ENCODE measurements at regions not wholly inside any gene's neighbourhood (a gene's known extent, or its start where the extent isn't known, plus 50 kb on each side); places are given as distances from the start of the nearest gene placed in this dataset.

DNA sequence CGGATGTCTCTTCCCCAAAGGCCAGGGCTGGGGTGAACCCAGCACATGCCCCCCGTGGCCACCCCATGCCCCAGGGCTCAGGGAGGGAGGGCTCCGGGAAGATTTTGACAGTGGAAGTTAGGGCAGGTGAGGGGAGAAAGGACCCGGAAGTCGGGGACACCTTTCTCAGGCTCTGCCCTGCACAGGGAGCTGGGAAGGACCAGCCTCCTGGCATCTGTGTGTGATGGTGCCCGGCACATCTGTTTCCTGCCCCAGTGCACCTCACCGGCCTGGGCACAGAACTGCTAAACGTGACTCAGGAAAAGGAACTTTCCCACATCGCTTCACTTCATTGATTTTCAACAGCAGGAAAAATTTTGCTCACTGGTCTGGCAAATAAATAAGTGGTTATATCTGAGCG lies 141.1 kb upstream of the AFDN start (continued):
- no peak for TF ChIP-seq ETS1 (IDR thresholded peaks at IDR 0.05)
- TF ChIP-seq, protein P1, sequence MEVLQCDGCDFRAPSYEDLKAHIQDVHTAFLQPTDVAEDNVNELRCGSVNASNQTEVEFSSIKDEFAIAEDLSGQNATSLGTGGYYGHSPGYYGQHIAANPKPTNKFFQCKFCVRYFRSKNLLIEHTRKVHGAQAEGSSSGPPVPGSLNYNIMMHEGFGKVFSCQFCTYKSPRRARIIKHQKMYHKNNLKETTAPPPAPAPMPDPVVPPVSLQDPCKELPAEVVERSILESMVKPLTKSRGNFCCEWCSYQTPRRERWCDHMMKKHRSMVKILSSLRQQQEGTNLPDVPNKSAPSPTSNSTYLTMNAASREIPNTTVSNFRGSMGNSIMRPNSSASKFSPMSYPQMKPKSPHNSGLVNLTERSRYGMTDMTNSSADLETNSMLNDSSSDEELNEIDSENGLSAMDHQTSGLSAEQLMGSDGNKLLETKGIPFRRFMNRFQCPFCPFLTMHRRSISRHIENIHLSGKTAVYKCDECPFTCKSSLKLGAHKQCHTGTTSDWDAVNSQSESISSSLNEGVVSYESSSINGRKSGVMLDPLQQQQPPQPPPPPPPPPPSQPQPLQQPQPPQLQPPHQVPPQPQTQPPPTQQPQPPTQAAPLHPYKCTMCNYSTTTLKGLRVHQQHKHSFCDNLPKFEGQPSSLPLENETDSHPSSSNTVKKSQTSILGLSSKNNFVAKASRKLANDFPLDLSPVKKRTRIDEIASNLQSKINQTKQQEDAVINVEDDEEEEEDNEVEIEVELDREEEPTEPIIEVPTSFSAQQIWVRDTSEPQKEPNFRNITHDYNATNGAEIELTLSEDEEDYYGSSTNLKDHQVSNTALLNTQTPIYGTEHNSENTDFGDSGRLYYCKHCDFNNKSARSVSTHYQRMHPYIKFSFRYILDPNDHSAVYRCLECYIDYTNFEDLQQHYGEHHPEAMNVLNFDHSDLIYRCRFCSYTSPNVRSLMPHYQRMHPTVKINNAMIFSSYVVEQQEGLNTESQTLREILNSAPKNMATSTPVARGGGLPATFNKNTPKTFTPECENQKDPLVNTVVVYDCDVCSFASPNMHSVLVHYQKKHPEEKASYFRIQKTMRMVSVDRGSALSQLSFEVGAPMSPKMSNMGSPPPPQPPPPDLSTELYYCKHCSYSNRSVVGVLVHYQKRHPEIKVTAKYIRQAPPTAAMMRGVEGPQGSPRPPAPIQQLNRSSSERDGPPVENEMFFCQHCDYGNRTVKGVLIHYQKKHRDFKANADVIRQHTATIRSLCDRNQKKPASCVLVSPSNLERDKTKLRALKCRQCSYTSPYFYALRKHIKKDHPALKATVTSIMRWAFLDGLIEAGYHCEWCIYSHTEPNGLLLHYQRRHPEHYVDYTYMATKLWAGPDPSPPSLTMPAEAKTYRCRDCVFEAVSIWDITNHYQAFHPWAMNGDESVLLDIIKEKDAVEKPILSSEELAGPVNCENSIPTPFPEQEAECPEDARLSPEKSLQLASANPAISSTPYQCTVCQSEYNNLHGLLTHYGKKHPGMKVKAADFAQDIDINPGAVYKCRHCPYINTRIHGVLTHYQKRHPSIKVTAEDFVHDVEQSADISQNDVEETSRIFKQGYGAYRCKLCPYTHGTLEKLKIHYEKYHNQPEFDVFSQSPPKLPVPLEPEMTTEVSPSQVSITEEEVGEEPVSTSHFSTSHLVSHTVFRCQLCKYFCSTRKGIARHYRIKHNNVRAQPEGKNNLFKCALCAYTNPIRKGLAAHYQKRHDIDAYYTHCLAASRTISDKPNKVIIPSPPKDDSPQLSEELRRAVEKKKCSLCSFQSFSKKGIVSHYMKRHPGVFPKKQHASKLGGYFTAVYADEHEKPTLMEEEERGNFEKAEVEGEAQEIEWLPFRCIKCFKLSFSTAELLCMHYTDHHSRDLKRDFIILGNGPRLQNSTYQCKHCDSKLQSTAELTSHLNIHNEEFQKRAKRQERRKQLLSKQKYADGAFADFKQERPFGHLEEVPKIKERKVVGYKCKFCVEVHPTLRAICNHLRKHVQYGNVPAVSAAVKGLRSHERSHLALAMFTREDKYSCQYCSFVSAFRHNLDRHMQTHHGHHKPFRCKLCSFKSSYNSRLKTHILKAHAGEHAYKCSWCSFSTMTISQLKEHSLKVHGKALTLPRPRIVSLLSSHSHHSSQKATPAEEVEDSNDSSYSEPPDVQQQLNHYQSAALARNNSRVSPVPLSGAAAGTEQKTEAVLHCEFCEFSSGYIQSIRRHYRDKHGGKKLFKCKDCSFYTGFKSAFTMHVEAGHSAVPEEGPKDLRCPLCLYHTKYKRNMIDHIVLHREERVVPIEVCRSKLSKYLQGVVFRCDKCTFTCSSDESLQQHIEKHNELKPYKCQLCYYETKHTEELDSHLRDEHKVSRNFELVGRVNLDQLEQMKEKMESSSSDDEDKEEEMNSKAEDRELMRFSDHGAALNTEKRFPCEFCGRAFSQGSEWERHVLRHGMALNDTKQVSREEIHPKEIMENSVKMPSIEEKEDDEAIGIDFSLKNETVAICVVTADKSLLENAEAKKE (CRISPR knock-in tag; IDR thresholded peaks at IDR 0.05): no peak

DNA sequence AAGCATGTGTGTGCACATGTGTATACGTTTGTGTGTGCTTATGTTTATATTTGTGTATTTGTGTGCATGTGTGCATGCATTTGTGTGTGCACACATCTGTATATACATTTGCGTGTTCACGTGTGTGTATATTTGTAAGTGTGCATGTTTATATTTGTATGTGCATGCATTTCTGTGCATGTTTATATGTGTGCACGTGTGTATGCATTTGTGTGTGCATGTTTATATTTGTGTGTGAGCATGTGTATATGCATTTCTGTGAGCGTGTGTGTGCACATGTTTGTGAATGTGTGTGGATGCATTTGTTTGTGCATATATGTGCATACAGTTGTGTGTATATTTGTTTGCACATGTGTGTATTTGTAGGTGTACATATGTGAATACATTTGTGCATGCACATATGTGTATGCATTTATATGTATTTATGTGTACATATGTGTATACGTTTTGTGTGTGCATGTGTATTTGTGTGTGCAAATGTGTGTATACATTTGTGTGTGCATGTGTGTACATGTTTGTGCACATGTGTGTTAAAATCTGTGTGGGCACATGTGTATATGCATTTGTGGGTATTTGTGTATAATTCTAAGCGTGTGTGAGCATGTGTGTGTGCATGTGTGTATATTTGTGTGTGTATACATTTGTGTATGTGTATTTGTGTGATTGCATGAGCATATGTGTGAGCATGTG lies 140.4 kb upstream of the AFDN start:
- no peaks in the 10 kb centered on the region; the same call in 1 of the 2 replicates for H3K27me3 ChIP-seq (ENCODE audit: insufficient read depth)
- H3K27me3 Mint-ChIP-seq (ENCODE audit: insufficient read depth, low read depth, poor library complexity): peaks cover 25% of the 10 kb centered on the region
- peaks cover 40% of the 10 kb centered on the region for H3K4me1 Mint-ChIP-seq
- H3K36me3 Mint-ChIP-seq (ENCODE audit: low read depth): peaks cover 4% of the 10 kb centered on the region; the same call in 1 of the 3 replicates
- H3K9me2 ChIP-seq (ENCODE audit: insufficient read depth): 0 out of 2 replicates have a peak, but pooled peaks cover 5% of the 10 kb centered on the region
- H2AFZ ChIP-seq: no peak overlapping the region
- no peak overlapping the region for H3K4me3 ChIP-seq
- DNase-seq (ENCODE audit: low spot score): no peak
- H3K79me2 ChIP-seq (replicated peaks; ENCODE audit: insufficient read depth): no peaks in the 10 kb centered on the region
- no peaks in the 10 kb centered on the region for H4K20me1 ChIP-seq (replicated peaks; ENCODE audit: insufficient read depth)
- H3K4me3 Mint-ChIP-seq: no peak overlapping the region
- H3K27ac Mint-ChIP-seq: no peak overlapping the region
- H3K4me1 ChIP-seq (ENCODE audit: insufficient read depth): no peaks in the 10 kb centered on the region
- no peaks in the 10 kb centered on the region for H3K36me3 ChIP-seq (ENCODE audit: insufficient read depth)
- ATAC-seq: no peak
- H3K4me2 ChIP-seq: no peak overlapping the region
- H3K9me3 Mint-ChIP-seq: no peaks in the 10 kb centered on the region; the same call in 1 of the 3 replicates
- H3K27ac ChIP-seq (ENCODE audit: low read depth): no peak overlapping the region
- peaks cover 8% of the 10 kb centered on the region; the same call in 1 of the 2 replicates for H3F3A ChIP-seq (replicated peaks; ENCODE audit: low read depth)
- TF ChIP-seq ZNF331 (CRISPR knock-in tag; IDR thresholded peaks at IDR 0.05; ENCODE audit: low read depth) (no peak), ETS1 (IDR thresholded peaks at IDR 0.05) (no peak), EZH2 (IDR thresholded peaks at IDR 0.05; ENCODE audit: low read depth, unreplicated experiment) (no peak), POLR2AphosphoS5 (IDR thresholded peaks at IDR 0.05; ENCODE audit: low read depth) (no peak), REST (IDR thresholded peaks at IDR 0.05; ENCODE audit: unreplicated experiment) (no peak), JUNB (IDR thresholded peaks at IDR 0.05; ENCODE audit: unreplicated experiment) (no peak), NANOG (IDR thresholded peaks at IDR 0.05; ENCODE audit: borderline replicate concordance) (no peak)
- TF ChIP-seq, protein P2, sequence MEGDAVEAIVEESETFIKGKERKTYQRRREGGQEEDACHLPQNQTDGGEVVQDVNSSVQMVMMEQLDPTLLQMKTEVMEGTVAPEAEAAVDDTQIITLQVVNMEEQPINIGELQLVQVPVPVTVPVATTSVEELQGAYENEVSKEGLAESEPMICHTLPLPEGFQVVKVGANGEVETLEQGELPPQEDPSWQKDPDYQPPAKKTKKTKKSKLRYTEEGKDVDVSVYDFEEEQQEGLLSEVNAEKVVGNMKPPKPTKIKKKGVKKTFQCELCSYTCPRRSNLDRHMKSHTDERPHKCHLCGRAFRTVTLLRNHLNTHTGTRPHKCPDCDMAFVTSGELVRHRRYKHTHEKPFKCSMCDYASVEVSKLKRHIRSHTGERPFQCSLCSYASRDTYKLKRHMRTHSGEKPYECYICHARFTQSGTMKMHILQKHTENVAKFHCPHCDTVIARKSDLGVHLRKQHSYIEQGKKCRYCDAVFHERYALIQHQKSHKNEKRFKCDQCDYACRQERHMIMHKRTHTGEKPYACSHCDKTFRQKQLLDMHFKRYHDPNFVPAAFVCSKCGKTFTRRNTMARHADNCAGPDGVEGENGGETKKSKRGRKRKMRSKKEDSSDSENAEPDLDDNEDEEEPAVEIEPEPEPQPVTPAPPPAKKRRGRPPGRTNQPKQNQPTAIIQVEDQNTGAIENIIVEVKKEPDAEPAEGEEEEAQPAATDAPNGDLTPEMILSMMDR (conservative IDR thresholded peaks at IDR 0.05; ENCODE audit: low read depth in 2 of 2): no peak
